HEK293 (cell line): ENCODE measurements at regions not wholly inside any gene's neighbourhood (a gene's known extent, or its start where the extent isn't known, plus 50 kb on each side); places are given as distances from the start of the nearest gene placed in this dataset.

ENCODE experiments used
- ZNF155 ChIP-seq: fragments of 450-650 bp; formaldehyde crosslinking; IDR thresholded peaks from 2 replicates; pipeline ENCODE4 v1.5.1; 2016; ENCODE audit warnings: missing biosample characterization, missing genetic modification characterization
- TF ChIP-seq, protein P1 (sequence below): fragments of 450-650 bp; formaldehyde crosslinking; IDR thresholded peaks from 2 replicates; pipeline ENCODE4 v1.5.1; 2016; ENCODE audit warnings: missing biosample characterization, missing genetic modification characterization

DNA sequence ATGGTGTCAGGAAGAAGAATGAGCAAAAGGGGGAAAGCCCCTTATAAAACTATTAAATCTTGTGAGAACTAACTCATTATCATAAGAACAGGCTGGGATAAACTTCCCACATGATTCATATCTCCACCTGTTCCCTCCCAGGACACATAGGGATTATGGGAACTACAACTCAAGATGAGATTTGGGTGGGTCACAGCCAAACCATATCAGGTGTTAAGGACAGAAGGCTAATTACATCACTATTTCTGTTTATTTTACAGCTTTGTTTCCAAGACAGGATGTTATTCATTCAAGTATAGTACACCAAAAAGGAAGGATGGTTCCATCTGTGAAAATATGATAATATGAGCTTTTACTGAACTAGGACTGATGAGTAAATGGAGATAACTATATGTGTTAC lies 63.7 kb upstream of the ARSJ start:
- no peak for TF ChIP-seq ZNF155 (tag by site-specific recombination)
- TF ChIP-seq, protein P1, sequence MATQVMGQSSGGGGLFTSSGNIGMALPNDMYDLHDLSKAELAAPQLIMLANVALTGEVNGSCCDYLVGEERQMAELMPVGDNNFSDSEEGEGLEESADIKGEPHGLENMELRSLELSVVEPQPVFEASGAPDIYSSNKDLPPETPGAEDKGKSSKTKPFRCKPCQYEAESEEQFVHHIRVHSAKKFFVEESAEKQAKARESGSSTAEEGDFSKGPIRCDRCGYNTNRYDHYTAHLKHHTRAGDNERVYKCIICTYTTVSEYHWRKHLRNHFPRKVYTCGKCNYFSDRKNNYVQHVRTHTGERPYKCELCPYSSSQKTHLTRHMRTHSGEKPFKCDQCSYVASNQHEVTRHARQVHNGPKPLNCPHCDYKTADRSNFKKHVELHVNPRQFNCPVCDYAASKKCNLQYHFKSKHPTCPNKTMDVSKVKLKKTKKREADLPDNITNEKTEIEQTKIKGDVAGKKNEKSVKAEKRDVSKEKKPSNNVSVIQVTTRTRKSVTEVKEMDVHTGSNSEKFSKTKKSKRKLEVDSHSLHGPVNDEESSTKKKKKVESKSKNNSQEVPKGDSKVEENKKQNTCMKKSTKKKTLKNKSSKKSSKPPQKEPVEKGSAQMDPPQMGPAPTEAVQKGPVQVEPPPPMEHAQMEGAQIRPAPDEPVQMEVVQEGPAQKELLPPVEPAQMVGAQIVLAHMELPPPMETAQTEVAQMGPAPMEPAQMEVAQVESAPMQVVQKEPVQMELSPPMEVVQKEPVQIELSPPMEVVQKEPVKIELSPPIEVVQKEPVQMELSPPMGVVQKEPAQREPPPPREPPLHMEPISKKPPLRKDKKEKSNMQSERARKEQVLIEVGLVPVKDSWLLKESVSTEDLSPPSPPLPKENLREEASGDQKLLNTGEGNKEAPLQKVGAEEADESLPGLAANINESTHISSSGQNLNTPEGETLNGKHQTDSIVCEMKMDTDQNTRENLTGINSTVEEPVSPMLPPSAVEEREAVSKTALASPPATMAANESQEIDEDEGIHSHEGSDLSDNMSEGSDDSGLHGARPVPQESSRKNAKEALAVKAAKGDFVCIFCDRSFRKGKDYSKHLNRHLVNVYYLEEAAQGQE = no peak
